Muscle layer of duodenum (tissue), 2 donors: ENCODE measurements at regions not wholly inside any gene's neighbourhood (a gene's known extent, or its start where the extent isn't known, plus 50 kb on each side); places are given as distances from the start of the nearest gene placed in this dataset.

Experiments used
- H3K27ac ChIP-seq: one replicate; pipeline ENCODE4 v1.7.0; 2013; ENCODE audit warnings: mild to moderate bottlenecking, low read length
- H3K27me3 ChIP-seq: one replicate; pipeline ENCODE4 v1.7.0; 2013; ENCODE audit warnings: low read depth, mild to moderate bottlenecking, control low read depth, low read length
- H3K36me3 ChIP-seq, 2 donors: one replicate each; pipeline ENCODE4 v1.7.0; 2013; ENCODE audit warnings: low read length in 2 of 2, control low read depth in 1 of 2, mild to moderate bottlenecking in 1 of 2; ENCODE audit not compliant: insufficient read depth in 2 of 2, control insufficient read depth in 1 of 2
- H3K4me1 ChIP-seq, 2 donors: one replicate each; pipeline ENCODE4 v1.7.0; 2013; ENCODE audit warnings: low read length in 2 of 2, mild to moderate bottlenecking in 2 of 2, control low read depth in 1 of 2, moderate library complexity in 1 of 2; ENCODE audit not compliant: insufficient read depth in 2 of 2, control insufficient read depth in 1 of 2
- H3K4me3 ChIP-seq, 2 donors: one replicate each; pipeline ENCODE4 v1.7.0; 2013; ENCODE audit warnings: low read length in 2 of 2, low read depth in 1 of 2, mild to moderate bottlenecking in 1 of 2
- H3K9me3 ChIP-seq, 2 donors: one replicate each; pipeline ENCODE4 v1.7.0; 2013; ENCODE audit warnings: low read length in 2 of 2, control low read depth in 1 of 2, mild to moderate bottlenecking in 1 of 2; ENCODE audit not compliant: control insufficient read depth in 1 of 2
- donor health status: healthy.

GRCh38 chr20:39491711-39492110 is 529.6 kb downstream of the DHX35 start:
- Histone ChIP-seq H3K27me3 (no peaks in the 10 kb centered on the region), H3K9me3 (no peaks in the 10 kb centered on the region), H3K4me1 (no peaks in the 10 kb centered on the region), H3K27ac (no peak overlapping the region), H3K4me3 (no peak overlapping the region), H3K36me3 (no peaks in the 10 kb centered on the region)

- H3K27me3 ChIP-seq = no peaks in the 10 kb centered on the region
- H3K4me1 ChIP-seq = no peaks in the 10 kb centered on the region
- H3K27ac ChIP-seq = no peak overlapping the region
- no peaks in the 10 kb centered on the region for H3K9me3 ChIP-seq
- no peaks in the 10 kb centered on the region for H3K36me3 ChIP-seq
- no peak overlapping the region for H3K4me3 ChIP-seq
Observed at GRCh38 chr20:39489986-39490560, 527.9 kb downstream of the DHX35 start.

- no peaks in the 10 kb centered on the region for H3K4me1 ChIP-seq
- no peak overlapping the region for H3K4me3 ChIP-seq
- no peaks in the 10 kb centered on the region for H3K9me3 ChIP-seq
- no peaks in the 10 kb centered on the region for H3K27me3 ChIP-seq
- no peak overlapping the region for H3K27ac ChIP-seq
- no peaks in the 10 kb centered on the region for H3K36me3 ChIP-seq
Observed at GRCh38 chr20:39480276-39481043, 518.3 kb downstream of the DHX35 start.

GRCh38 chr20:39479196-39479810 is 517.2 kb downstream of the DHX35 start:
- no peak overlapping the region for H3K27ac ChIP-seq
- H3K27me3 ChIP-seq = no peaks in the 10 kb centered on the region
- H3K36me3 ChIP-seq = no peaks in the 10 kb centered on the region
- no peaks in the 10 kb centered on the region for H3K9me3 ChIP-seq
- no peaks in the 10 kb centered on the region for H3K4me1 ChIP-seq
- H3K4me3 ChIP-seq = no peak overlapping the region

GRCh38 chr20:39474879-39475278 is 512.7 kb downstream of the DHX35 start:
- H3K4me1 ChIP-seq = no peaks in the 10 kb centered on the region
- no peak overlapping the region for H3K27ac ChIP-seq
- no peaks in the 10 kb centered on the region for H3K36me3 ChIP-seq
- no peaks in the 10 kb centered on the region for H3K9me3 ChIP-seq
- H3K27me3 ChIP-seq = no peaks in the 10 kb centered on the region
- no peak overlapping the region for H3K4me3 ChIP-seq

- no peak overlapping the region for H3K4me3 ChIP-seq
- no peaks in the 10 kb centered on the region for H3K36me3 ChIP-seq
- no peaks in the 10 kb centered on the region for H3K9me3 ChIP-seq
- no peak overlapping the region for H3K27ac ChIP-seq
- H3K27me3 ChIP-seq = no peaks in the 10 kb centered on the region
- no peaks in the 10 kb centered on the region for H3K4me1 ChIP-seq
Observed at GRCh38 chr20:39473536-39473935, 511.4 kb downstream of the DHX35 start.

- Histone ChIP-seq H3K4me3 (no peak overlapping the region), H3K9me3 (no peaks in the 10 kb centered on the region), H3K27me3 (no peaks in the 10 kb centered on the region), H3K36me3 (no peaks in the 10 kb centered on the region), H3K4me1 (no peaks in the 10 kb centered on the region), H3K27ac (no peak overlapping the region)
Observed at GRCh38 chr20:39468703-39469102, 506.6 kb downstream of the DHX35 start.

- Histone ChIP-seq H3K27ac (no peak overlapping the region), H3K4me3 (no peak overlapping the region), H3K27me3 (no peaks in the 10 kb centered on the region), H3K36me3 (no peaks in the 10 kb centered on the region), H3K4me1 (no peaks in the 10 kb centered on the region), H3K9me3 (no peaks in the 10 kb centered on the region)
Observed at GRCh38 chr20:39464238-39464637, 502.1 kb downstream of the DHX35 start.

GRCh38 chr20:39462416-39462945 is 500.3 kb downstream of the DHX35 start:
- no peaks in the 10 kb centered on the region for H3K9me3 ChIP-seq
- H3K27ac ChIP-seq = no peak overlapping the region
- H3K27me3 ChIP-seq = no peaks in the 10 kb centered on the region
- H3K36me3 ChIP-seq = no peaks in the 10 kb centered on the region
- no peaks in the 10 kb centered on the region for H3K4me1 ChIP-seq
- no peak overlapping the region for H3K4me3 ChIP-seq

- Histone ChIP-seq H3K36me3 (no peaks in the 10 kb centered on the region), H3K9me3 (no peaks in the 10 kb centered on the region), H3K4me3 (no peak overlapping the region), H3K27ac (no peak overlapping the region), H3K4me1 (no peaks in the 10 kb centered on the region), H3K27me3 (no peaks in the 10 kb centered on the region)
Observed at GRCh38 chr20:39458452-39458851, 496.3 kb downstream of the DHX35 start.

GRCh38 chr20:39453890-39454289 is 491.7 kb downstream of the DHX35 start:
- H3K27me3 ChIP-seq = no peaks in the 10 kb centered on the region
- no peaks in the 10 kb centered on the region for H3K36me3 ChIP-seq
- no peaks in the 10 kb centered on the region for H3K4me1 ChIP-seq
- no peaks in the 10 kb centered on the region for H3K9me3 ChIP-seq
- no peak overlapping the region for H3K27ac ChIP-seq
- no peak overlapping the region for H3K4me3 ChIP-seq
